ENCODE measurements at regions not wholly inside any gene's neighbourhood (a gene's known extent, or its start where the extent isn't known, plus 50 kb on each side); places are given as distances from the start of the nearest gene placed in this dataset.

GRCh38 chr4:22574880-22575279 lies 59.0 kb upstream of the ADGRA3 start:
- Histone ChIP-seq H3F3A (ENCODE audit: insufficient read depth, low read length) (no peaks in the 10 kb centered on the region), H3K9me2 (replicated peaks; ENCODE audit: insufficient read depth, low read length) (no peaks in the 10 kb centered on the region), H3K27me3 (replicated peaks; ENCODE audit: insufficient read depth, low read length) (no peaks in the 10 kb centered on the region)

GRCh38 chr4:22587253-22587652 lies 71.4 kb upstream of the ADGRA3 start:
- Histone ChIP-seq H3K27ac (ENCODE audit: low read length) (no peak overlapping the region), H3F3A (ENCODE audit: insufficient read depth, low read length) (no peaks in the 10 kb centered on the region), H3K79me2 (ENCODE audit: low read length) (no peaks in the 10 kb centered on the region), H4K20me1 (ENCODE audit: insufficient read depth, low read length) (no peaks in the 10 kb centered on the region), H3K9ac (ENCODE audit: low read length) (no peak overlapping the region), H3K4me3 (ENCODE audit: low read length) (no peak overlapping the region), H3K4me2 (ENCODE audit: low read depth, low read length) (no peak overlapping the region), H3K9me3 (replicated peaks; ENCODE audit: insufficient read depth, low read length) (no peaks in the 10 kb centered on the region), H3K4me1 (ENCODE audit: low read length) (no peaks in the 10 kb centered on the region), H3K27me3 (replicated peaks; ENCODE audit: insufficient read depth, low read length) (no peaks in the 10 kb centered on the region), H3K9me2 (replicated peaks; ENCODE audit: insufficient read depth, low read length) (no peaks in the 10 kb centered on the region), H3K36me3 (replicated peaks; ENCODE audit: insufficient read depth, low read length) (no peaks in the 10 kb centered on the region), H2AFZ (ENCODE audit: low read length) (no peak overlapping the region)
- no peak for DNase-seq
- TF ChIP-seq EZH2 (optimal IDR thresholded peaks at IDR 0.05; ENCODE audit: low read depth, low read length) (no peak), CTCF (IDR thresholded peaks at IDR 0.05; ENCODE audit: low read length) (no peak), EZH2phosphoT487 (IDR thresholded peaks at IDR 0.05; ENCODE audit: low read length) (no peak)

More at GRCh38 chr4:22574880-22575279, 59.0 kb upstream of the ADGRA3 start:
- Histone ChIP-seq H3K27ac (ENCODE audit: low read length) (no peak overlapping the region), H3K4me3 (ENCODE audit: low read length) (no peak overlapping the region), H3K79me2 (ENCODE audit: low read length) (no peaks in the 10 kb centered on the region), H3K9me3 (replicated peaks; ENCODE audit: insufficient read depth, low read length) (no peaks in the 10 kb centered on the region), H3K9ac (ENCODE audit: low read length) (no peak overlapping the region), H2AFZ (ENCODE audit: low read length) (no peak overlapping the region), H3K4me2 (ENCODE audit: low read depth, low read length) (no peak overlapping the region), H4K20me1 (ENCODE audit: insufficient read depth, low read length) (no peaks in the 10 kb centered on the region), H3K4me1 (ENCODE audit: low read length) (no peaks in the 10 kb centered on the region; the same call in 1 of the 2 replicates), H3K36me3 (replicated peaks; ENCODE audit: insufficient read depth, low read length) (no peaks in the 10 kb centered on the region)
- no peak for TF ChIP-seq CTCF (IDR thresholded peaks at IDR 0.05; ENCODE audit: low read length)
- no peak for TF ChIP-seq EZH2phosphoT487 (IDR thresholded peaks at IDR 0.05; ENCODE audit: low read length)
- TF ChIP-seq EZH2 (optimal IDR thresholded peaks at IDR 0.05; ENCODE audit: low read depth, low read length) = no peak
- no peak for DNase-seq

- no peak overlapping the region for H3K4me3 ChIP-seq (ENCODE audit: low read length)
- no peaks in the 10 kb centered on the region for H3F3A ChIP-seq (ENCODE audit: insufficient read depth, low read length)
- no peaks in the 10 kb centered on the region for H3K9me2 ChIP-seq (replicated peaks; ENCODE audit: insufficient read depth, low read length)
- H3K27me3 ChIP-seq (replicated peaks; ENCODE audit: insufficient read depth, low read length) = no peaks in the 10 kb centered on the region
- H3K9me3 ChIP-seq (replicated peaks; ENCODE audit: insufficient read depth, low read length) = no peaks in the 10 kb centered on the region
- no peak overlapping the region for H3K9ac ChIP-seq (ENCODE audit: low read length)
- no peak overlapping the region for H3K27ac ChIP-seq (ENCODE audit: low read length)
- no peaks in the 10 kb centered on the region for H3K79me2 ChIP-seq (ENCODE audit: low read length)
- no peak overlapping the region for H2AFZ ChIP-seq (ENCODE audit: low read length)
- H4K20me1 ChIP-seq (ENCODE audit: insufficient read depth, low read length) = no peaks in the 10 kb centered on the region
- H3K4me2 ChIP-seq (ENCODE audit: low read depth, low read length) = no peak overlapping the region
- TF ChIP-seq EZH2 (optimal IDR thresholded peaks at IDR 0.05; ENCODE audit: low read depth, low read length) = no peak
- TF ChIP-seq EZH2phosphoT487 (IDR thresholded peaks at IDR 0.05; ENCODE audit: low read length) = no peak
- no peak for TF ChIP-seq CTCF (IDR thresholded peaks at IDR 0.05; ENCODE audit: low read length)
- no peaks in the 10 kb centered on the region for H3K4me1 ChIP-seq (ENCODE audit: low read length)
- DNase-seq = no peak
- H3K36me3 ChIP-seq (replicated peaks; ENCODE audit: insufficient read depth, low read length) = no peaks in the 10 kb centered on the region
Measured at GRCh38 chr4:22593933-22594332, 78.1 kb upstream of the ADGRA3 start.
